Neural cell (in vitro differentiated cells): ENCODE measurements at regions not wholly inside any gene's neighbourhood (a gene's known extent, or its start where the extent isn't known, plus 50 kb on each side); places are given as distances from the start of the nearest gene placed in this dataset.

Experiments used
- H2AFZ ChIP-seq: fragments of 200-600, 300-800 bp; sonication (generic), shearing (Covaris generic); 2 replicates; pipeline ENCODE4 v1.6.0; 2014; ENCODE audit warnings: low read depth, mild to moderate bottlenecking, antibody characterized with exemption, low read length, moderate library complexity
- H3F3A ChIP-seq: fragments of 200-600 bp; shearing (Covaris generic); 2 replicates; pipeline ENCODE4 v1.6.1; 2016; ENCODE audit warnings: mild to moderate bottlenecking, moderate library complexity, mixed read lengths, antibody characterized with exemption, low read length; ENCODE audit not compliant: insufficient read depth, poor library complexity, severe bottlenecking
- H3K27ac ChIP-seq: fragments of 200-600, 300-800 bp; sonication (generic), shearing (Covaris generic); 2 replicates; pipeline ENCODE4 v1.5.1; 2014; ENCODE audit warnings: mild to moderate bottlenecking, low read length, moderate library complexity
- H3K27me3 ChIP-seq: fragments of 300-800, 200-600 bp; sonication (generic), shearing (Covaris generic); 2 replicates; pipeline ENCODE4 v1.6.0; 2014; ENCODE audit warnings: mild to moderate bottlenecking, low read depth, low read length, moderate library complexity; ENCODE audit not compliant: insufficient read depth
- H3K36me3 ChIP-seq: fragments of 300-800, 200-600 bp; sonication (generic), shearing (Covaris generic); 2 replicates; pipeline ENCODE4 v1.5.1; 2014; ENCODE audit warnings: mild to moderate bottlenecking, antibody characterized with exemption, low read length, moderate library complexity; ENCODE audit not compliant: insufficient read depth
- H3K4me2 ChIP-seq: fragments of 300-800, 200-600 bp; sonication (generic), shearing (Covaris generic); 2 replicates; pipeline ENCODE4 v1.6.0; 2014; ENCODE audit warnings: mild to moderate bottlenecking, low read length
- H3K4me3 ChIP-seq: fragments of 300-800, 200-600 bp; sonication (generic), shearing (Covaris generic); 2 replicates; pipeline ENCODE4 v1.5.1; 2014; ENCODE audit warnings: mild to moderate bottlenecking, low read length, moderate library complexity
- H3K79me2 ChIP-seq: fragments of 200-600 bp; shearing (Covaris generic); replicated peaks from 2 replicates; pipeline ENCODE4 v1.6.0; 2014; ENCODE audit warnings: mild to moderate bottlenecking, low read length, moderate library complexity; ENCODE audit not compliant: insufficient read depth
- H3K9ac ChIP-seq: fragments of 300-800, 200-600 bp; sonication (generic), shearing (Covaris generic); 2 replicates; pipeline ENCODE4 v1.6.1; 2016; ENCODE audit warnings: mild to moderate bottlenecking, low read length, mixed read lengths
- H3K9me2 ChIP-seq: fragments of 200-600 bp; shearing (Covaris generic); 2 replicates; pipeline ENCODE4 v1.6.1; 2016; ENCODE audit warnings: mild to moderate bottlenecking, low read length, mixed read lengths; ENCODE audit not compliant: insufficient read depth
- H3K9me3 ChIP-seq: fragments of 200-600, 300-800 bp; sonication (generic), shearing (Covaris generic); 2 replicates; pipeline ENCODE4 v1.6.1; 2016; ENCODE audit warnings: mild to moderate bottlenecking, mixed run types, low read length, moderate library complexity, mixed read lengths
- H4K20me1 ChIP-seq: fragments of 200-600 bp; shearing (Covaris generic); 2 replicates; pipeline ENCODE4 v1.6.1; 2016; ENCODE audit warnings: mild to moderate bottlenecking, mixed run types; ENCODE audit not compliant: insufficient read depth
- EP300 ChIP-seq: fragments of 450-650 bp; conservative IDR thresholded peaks from 2 replicates; pipeline ENCODE4 v1.6.1; 2014; ENCODE audit warnings: antibody characterized with exemption, mild to moderate bottlenecking, moderate library complexity; ENCODE audit not compliant: poor library complexity, severe bottlenecking
- EZH2 ChIP-seq: fragments of 200-600, 300-800 bp; shearing (Covaris generic), sonication (generic); IDR thresholded peaks from 2 replicates; pipeline ENCODE4 v1.6.1; 2014; ENCODE audit warnings: antibody characterized with exemption, low read length, borderline replicate concordance, mild to moderate bottlenecking; ENCODE audit not compliant: insufficient read depth, poor library complexity, severe bottlenecking
- MXI1 ChIP-seq: fragments of 450-650 bp; conservative IDR thresholded peaks from 2 replicates; pipeline ENCODE4 v1.6.1; 2014; ENCODE audit warnings: antibody characterized with exemption, mild to moderate bottlenecking; ENCODE audit not compliant: poor library complexity, severe bottlenecking
- POLR2AphosphoS5 ChIP-seq: IDR thresholded peaks from 2 replicates; pipeline ENCODE4 v1.6.1; 2012
- RAD21 ChIP-seq: fragments of 450-650 bp; conservative IDR thresholded peaks from 2 replicates; pipeline ENCODE4 v1.6.1; 2014; ENCODE audit warnings: antibody characterized with exemption, mild to moderate bottlenecking, moderate library complexity
- SMC3 ChIP-seq: fragments of 450-650 bp; conservative IDR thresholded peaks from 2 replicates; pipeline ENCODE4 v1.6.1; 2014; ENCODE audit warnings: antibody characterized with exemption, mild to moderate bottlenecking, moderate library complexity; ENCODE audit not compliant: poor library complexity
- TAF1 ChIP-seq: IDR thresholded peaks from 2 replicates; pipeline ENCODE4 v1.6.1; 2012; ENCODE audit warnings: low read depth
- TF ChIP-seq, protein P1 (sequence below): IDR thresholded peaks from 2 replicates; pipeline ENCODE4 v1.6.1; 2012; ENCODE audit warnings: borderline replicate concordance
- TF ChIP-seq, protein P2 (sequence below): fragments of 450-650 bp; IDR thresholded peaks from 2 replicates; pipeline ENCODE4 v1.5.1; 2014; ENCODE audit warnings: antibody characterized with exemption, mild to moderate bottlenecking, moderate library complexity; ENCODE audit not compliant: poor library complexity, severe bottlenecking

DNA sequence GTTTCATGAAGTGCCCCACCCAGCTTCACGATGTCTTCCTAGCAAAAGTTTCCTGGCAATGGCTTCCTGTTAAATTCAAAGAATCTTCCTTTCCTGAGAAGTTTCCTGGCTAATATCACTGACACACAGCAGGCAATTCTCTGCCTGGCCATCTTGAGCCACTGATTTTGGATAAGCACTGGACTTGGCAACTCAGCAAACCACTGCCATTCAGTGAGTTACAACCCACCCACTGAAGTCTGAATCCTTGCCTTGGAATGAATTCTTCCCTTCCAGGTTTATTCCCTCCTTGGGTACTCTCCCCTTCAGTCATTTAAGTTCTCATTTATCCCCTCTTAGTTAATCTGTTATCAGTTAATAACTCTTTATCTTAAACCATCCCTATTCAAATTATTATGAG is 426.0 kb downstream of the MBD2 start:
- no peak overlapping the region for H3K9ac ChIP-seq
- H4K20me1 ChIP-seq: no peaks in the 10 kb centered on the region
- no peaks in the 10 kb centered on the region for H3K9me3 ChIP-seq
- H3K36me3 ChIP-seq: no peaks in the 10 kb centered on the region
- H3K4me2 ChIP-seq: no peak overlapping the region
- H3K79me2 ChIP-seq: no peaks in the 10 kb centered on the region
- no peaks in the 10 kb centered on the region for H3K9me2 ChIP-seq
- H3K27ac ChIP-seq: no peak overlapping the region
- H3K27me3 ChIP-seq: no peaks in the 10 kb centered on the region
- no peaks in the 10 kb centered on the region for H3F3A ChIP-seq
- TF ChIP-seq, protein P1, sequence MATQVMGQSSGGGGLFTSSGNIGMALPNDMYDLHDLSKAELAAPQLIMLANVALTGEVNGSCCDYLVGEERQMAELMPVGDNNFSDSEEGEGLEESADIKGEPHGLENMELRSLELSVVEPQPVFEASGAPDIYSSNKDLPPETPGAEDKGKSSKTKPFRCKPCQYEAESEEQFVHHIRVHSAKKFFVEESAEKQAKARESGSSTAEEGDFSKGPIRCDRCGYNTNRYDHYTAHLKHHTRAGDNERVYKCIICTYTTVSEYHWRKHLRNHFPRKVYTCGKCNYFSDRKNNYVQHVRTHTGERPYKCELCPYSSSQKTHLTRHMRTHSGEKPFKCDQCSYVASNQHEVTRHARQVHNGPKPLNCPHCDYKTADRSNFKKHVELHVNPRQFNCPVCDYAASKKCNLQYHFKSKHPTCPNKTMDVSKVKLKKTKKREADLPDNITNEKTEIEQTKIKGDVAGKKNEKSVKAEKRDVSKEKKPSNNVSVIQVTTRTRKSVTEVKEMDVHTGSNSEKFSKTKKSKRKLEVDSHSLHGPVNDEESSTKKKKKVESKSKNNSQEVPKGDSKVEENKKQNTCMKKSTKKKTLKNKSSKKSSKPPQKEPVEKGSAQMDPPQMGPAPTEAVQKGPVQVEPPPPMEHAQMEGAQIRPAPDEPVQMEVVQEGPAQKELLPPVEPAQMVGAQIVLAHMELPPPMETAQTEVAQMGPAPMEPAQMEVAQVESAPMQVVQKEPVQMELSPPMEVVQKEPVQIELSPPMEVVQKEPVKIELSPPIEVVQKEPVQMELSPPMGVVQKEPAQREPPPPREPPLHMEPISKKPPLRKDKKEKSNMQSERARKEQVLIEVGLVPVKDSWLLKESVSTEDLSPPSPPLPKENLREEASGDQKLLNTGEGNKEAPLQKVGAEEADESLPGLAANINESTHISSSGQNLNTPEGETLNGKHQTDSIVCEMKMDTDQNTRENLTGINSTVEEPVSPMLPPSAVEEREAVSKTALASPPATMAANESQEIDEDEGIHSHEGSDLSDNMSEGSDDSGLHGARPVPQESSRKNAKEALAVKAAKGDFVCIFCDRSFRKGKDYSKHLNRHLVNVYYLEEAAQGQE: no peak
- H2AFZ ChIP-seq: no peak overlapping the region
- no peak overlapping the region for H3K4me3 ChIP-seq

DNA sequence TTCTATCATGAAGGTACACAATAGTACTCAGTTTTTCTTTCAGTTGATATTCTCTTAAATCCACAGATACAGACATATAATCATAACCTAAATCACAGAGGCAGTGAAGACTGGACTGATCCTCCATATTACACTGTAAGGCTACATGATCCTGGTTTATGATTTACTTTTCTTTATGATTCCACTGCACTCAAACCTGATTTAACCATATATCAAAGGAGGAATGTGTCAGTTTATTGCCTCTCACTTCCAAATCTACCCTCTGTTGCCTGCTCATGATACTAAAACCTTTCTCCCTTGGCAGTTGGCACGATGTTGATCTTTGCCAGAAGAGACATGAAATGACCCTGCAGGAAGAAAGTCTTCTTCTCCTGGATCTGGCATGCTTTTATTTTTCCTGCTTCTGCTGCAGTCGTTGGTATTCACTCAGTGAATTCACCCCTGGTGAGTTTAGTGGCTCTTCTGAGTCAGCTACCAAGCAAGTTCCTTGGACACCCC is 426.4 kb downstream of the MBD2 start:
- H3K4me2 ChIP-seq: no peak overlapping the region
- H3K9ac ChIP-seq: no peak overlapping the region
- no peaks in the 10 kb centered on the region for H3K9me2 ChIP-seq
- H3K36me3 ChIP-seq: no peaks in the 10 kb centered on the region
- no peaks in the 10 kb centered on the region for H3K79me2 ChIP-seq
- no peaks in the 10 kb centered on the region for H3K9me3 ChIP-seq
- no peak overlapping the region for H3K27ac ChIP-seq
- H3K4me3 ChIP-seq: no peak overlapping the region
- TF ChIP-seq MXI1 (no peak), POLR2AphosphoS5 (no peak), SMC3 (no peak), TAF1 (no peak), EZH2 (no peak), RAD21 (no peak), EP300 (no peak)
- TF ChIP-seq, protein P1: no peak
- TF ChIP-seq, protein P2, sequence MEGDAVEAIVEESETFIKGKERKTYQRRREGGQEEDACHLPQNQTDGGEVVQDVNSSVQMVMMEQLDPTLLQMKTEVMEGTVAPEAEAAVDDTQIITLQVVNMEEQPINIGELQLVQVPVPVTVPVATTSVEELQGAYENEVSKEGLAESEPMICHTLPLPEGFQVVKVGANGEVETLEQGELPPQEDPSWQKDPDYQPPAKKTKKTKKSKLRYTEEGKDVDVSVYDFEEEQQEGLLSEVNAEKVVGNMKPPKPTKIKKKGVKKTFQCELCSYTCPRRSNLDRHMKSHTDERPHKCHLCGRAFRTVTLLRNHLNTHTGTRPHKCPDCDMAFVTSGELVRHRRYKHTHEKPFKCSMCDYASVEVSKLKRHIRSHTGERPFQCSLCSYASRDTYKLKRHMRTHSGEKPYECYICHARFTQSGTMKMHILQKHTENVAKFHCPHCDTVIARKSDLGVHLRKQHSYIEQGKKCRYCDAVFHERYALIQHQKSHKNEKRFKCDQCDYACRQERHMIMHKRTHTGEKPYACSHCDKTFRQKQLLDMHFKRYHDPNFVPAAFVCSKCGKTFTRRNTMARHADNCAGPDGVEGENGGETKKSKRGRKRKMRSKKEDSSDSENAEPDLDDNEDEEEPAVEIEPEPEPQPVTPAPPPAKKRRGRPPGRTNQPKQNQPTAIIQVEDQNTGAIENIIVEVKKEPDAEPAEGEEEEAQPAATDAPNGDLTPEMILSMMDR: no peak
- no peaks in the 10 kb centered on the region for H3F3A ChIP-seq
- H2AFZ ChIP-seq: no peak overlapping the region
- H4K20me1 ChIP-seq: no peaks in the 10 kb centered on the region
- H3K27me3 ChIP-seq: no peaks in the 10 kb centered on the region
